OCI-M2 (cell line): ENCODE measurements at regions not wholly inside any gene's neighbourhood (a gene's known extent, or its start where the extent isn't known, plus 50 kb on each side); places are given as distances from the start of the nearest gene placed in this dataset.
"Not testable (repeated sequence)": the region's sequence is repeated elsewhere in the genome, so short reads cannot be mapped to it uniquely, and the experiment has no call there.

ENCODE experiments used
- DNase-seq: peaks from one replicate; lab custom pipeline; 2025; ENCODE audit not compliant: unreplicated experiment; lab: John Stamatoyannopoulos, UW

GRCh38 chr5:99617335-99617734 is 688.5 kb upstream of the CHD1 start:
- DNase-seq = no peak

GRCh38 chr5:99614888-99615287 is 686.1 kb upstream of the CHD1 start:
- no peak for DNase-seq

- no peak for DNase-seq
These were observed 678.3 kb upstream of the CHD1 start for GRCh38 chr5:99607124-99607523.

- no peak for DNase-seq
These were observed 677.1 kb upstream of the CHD1 start for GRCh38 chr5:99605904-99606303.

- DNase-seq = no peak
These were observed 672.1 kb upstream of the CHD1 start for GRCh38 chr5:99600952-99601351.

DNA sequence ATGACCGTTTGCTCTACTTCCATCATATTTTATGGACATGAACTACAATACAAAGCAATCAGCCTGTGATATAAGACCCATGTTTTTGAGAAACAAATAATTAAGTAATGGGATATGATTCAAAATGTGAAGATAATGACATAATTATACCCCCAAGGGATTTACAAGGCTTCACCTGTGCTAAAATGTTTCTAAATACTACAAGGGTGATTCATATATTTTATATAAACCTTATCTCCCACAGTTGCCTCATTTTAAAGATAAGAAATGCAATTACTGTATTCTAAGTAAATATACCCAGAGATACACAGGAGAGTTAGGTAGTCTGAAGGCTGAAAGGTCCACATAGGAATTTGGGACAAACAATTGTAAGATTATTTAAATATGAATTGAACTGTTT is 662.0 kb upstream of the CHD1 start:
- no peak for DNase-seq

GRCh38 chr5:99589424-99589823 is 660.6 kb upstream of the CHD1 start:
- DNase-seq = no peak

DNA sequence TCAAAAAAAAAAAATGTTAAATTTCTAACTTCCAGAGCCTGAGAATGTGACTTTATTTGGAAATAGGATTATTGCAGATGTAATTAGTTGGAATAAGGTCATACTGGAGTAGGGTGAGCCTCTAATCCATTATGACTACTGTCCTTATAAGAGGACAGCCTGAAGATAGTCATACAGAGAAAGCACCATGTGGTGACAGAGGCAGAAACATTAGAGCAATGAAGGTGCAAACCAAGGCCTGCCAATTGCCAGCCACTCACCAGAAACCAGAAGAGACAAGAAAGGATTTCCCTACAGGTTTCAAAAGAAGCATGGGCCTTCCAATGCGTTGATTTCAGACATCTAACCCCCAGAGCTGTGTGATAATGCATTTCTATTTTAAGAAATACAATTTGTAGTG is 659.2 kb upstream of the CHD1 start:
- DNase-seq = no peak

- no peak for DNase-seq
These were observed 658.1 kb upstream of the CHD1 start for GRCh38 chr5:99586878-99587277.

DNA sequence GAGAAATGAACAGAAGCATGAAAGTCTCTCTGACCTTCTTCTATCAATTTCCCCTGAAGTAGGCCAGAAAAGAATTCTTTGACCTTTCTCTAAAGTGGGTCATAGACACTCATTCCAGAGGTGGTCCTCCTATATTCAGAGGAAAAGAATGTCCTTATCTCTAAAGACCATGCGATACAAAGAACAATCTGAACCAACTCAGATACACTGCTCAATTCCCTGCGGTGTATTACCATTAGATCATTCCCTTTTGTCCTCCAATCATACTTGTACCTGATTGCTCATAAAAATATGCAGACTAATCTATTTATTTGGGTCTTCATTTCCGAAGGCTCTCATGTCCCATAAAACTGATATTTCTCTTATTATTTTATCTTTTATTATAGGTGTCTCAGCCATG is 652.4 kb upstream of the CHD1 start:
- not testable (repeated sequence) for DNase-seq

DNA sequence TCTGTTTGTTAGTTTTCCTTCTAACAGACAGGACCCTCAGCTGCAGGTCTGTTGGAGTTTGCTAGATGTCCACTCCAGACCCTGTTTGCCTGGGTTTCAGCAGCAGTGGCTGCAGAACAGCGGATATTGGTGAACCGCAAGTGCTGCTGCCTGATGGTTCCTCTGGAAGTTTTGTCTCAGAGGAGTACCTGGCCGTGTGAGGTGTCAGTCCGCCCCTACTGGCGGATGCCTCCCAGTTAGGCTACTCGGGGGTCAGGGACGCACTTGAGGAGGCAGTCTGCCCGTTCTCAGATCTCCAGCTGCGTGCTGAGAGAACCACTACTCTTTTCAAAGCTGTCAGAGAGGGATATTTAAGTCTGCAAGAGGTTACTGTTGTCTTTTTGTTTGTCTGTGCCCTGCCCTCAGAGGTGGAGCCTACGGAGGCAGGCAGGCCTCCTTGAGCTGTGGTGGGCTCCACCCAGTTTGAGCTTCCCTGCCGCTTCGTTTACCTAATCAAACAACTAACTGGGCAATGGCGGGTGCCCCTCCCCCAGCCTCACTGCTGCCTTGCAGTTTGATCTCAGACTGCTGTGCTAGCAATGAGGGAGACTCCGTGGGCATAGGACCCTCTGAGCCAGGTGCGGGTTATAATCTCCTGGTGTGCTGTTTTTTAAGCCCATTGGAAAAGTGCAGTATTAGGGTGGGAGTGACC is 634.3 kb upstream of the CHD1 start:
- not testable (repeated sequence) for DNase-seq

GRCh38 chr5:99553211-99553810 is 624.5 kb upstream of the CHD1 start:
- no peak for DNase-seq

GRCh38 chr5:99544356-99544755 is 615.5 kb upstream of the CHD1 start:
- DNase-seq = peak; percentile 14

GRCh38 chr5:99543841-99544240 is 615.0 kb upstream of the CHD1 start:
- DNase-seq = no peak

DNA sequence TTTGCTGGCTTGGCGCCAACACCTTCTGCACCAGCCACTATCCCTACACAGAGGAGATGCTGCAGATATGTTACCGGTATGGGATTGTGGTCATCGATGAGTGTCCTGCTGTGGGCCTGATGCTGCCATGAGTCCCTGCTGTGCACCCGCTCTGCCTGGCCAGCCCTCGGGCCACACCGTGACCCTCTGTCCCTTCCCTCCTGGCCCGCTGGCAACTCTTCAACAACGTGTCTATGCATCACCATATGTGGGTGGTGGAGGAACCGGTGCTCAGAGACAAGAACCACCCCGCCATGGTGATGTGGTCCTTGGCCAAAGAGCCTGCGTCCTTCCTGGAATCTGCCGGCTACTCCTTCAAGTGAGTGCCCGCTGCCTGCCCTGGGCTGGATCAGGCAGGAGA is 605.4 kb upstream of the CHD1 start:
- not testable (repeated sequence) for DNase-seq

GRCh38 chr5:99521666-99522065 is 592.9 kb upstream of the CHD1 start:
- DNase-seq = not testable (repeated sequence)

DNA sequence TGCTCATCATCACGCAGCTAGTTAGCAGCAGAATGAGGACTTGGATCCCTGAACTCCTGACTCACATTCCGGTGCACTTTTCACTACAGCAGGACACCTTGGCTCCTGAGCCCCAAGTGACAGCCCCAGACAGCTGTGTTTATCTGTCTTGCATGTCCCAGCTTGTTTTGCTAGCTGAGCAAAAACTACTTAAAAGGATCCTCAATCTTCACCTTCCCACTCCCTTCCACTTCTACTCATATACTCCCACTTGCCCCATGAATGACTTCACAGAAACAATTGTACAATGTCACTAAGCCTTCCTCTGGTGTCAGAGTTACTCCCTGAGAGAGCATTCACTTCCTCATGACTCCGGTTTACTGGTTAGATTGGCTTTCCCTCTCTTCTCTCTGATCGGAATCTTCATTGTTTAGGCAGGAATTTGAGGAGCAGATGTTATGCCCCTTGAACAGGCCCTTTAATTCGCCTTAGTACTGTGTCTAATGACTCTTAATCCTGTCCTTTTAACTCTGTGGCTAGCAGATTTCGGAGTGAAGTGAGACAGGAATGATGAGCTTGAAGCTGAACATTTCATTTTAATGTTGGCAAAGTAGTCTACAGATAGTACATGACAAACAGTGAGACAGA is 587.2 kb upstream of the CHD1 start:
- not testable (repeated sequence) for DNase-seq

GRCh38 chr5:99510237-99510866 is 581.5 kb upstream of the CHD1 start:
- not testable (repeated sequence) for DNase-seq

- not testable (repeated sequence) for DNase-seq
These were observed 580.3 kb upstream of the CHD1 start for GRCh38 chr5:99509064-99509463.

DNA sequence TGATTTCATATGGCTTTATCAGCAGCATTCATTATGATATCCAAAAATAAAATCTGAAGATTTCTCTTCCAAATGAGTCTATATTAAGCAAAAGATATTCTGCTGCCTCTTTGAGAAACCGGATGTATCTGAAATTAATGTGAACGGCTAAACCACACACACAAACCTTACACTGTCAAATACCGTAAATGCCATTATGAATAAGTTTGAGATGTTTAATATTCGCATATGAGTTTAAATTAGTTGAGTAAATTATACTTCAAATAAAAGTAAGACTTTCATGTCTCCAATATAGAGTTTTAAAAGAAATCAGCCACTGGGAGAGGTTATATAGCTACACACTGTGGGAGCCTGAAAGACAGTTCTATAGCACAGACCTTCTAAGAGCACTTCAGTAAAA is 566.6 kb upstream of the CHD1 start:
- DNase-seq = not testable (repeated sequence)

DNA sequence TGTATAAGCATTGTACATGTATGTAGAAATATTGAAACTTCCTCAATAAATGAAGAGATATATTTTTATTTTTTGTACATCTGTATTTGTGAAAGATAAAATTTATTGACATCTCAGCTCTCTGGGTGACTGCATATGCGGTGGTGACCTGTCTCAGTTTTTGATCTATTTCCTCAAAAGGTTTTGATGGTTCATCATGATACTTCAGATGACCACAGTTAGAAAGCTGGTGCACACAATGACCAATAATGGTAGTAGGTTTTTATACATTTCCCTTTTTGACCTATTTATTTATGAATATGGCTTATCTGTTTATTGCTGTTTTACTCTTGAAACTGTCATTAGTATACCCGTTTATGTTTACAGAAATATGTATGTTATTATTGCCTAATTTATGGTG is 549.6 kb upstream of the CHD1 start:
- not testable (repeated sequence) for DNase-seq

DNA sequence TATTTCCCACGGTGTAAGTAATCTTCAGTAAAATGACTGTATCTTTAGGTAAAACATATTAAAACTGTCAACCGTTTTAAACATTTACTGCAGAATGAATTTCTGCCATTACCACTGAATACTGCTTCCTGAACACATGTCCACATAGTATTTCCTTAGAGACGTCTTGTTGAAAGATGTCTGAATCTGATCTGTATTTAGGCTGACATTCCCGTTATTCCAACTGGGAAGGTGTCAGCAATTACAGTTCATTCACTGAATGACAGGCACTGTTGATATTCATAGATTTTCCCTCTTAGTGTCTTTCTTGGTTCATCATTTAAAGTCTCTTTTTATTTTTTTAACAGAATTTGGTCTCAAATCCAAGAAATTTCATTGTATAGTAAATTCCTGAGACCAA is 544.5 kb upstream of the CHD1 start:
- not testable (repeated sequence) for DNase-seq
